OCI-LY3 (cell line): ENCODE measurements at regions not wholly inside any gene's neighbourhood (a gene's known extent, or its start where the extent isn't known, plus 50 kb on each side); places are given as distances from the start of the nearest gene placed in this dataset.

Experiments used
- H2AFZ ChIP-seq: fragments of 200-600, 300-600 bp; shearing (Covaris generic); 2 replicates; pipeline ENCODE4 v1.6.0; 2014; ENCODE audit warnings: antibody characterized with exemption, low read depth, low read length
- H3K27ac ChIP-seq: fragments of 200-600, 300-600 bp; sonication (generic); 2 replicates; pipeline ENCODE4 v1.5.1; 2014; ENCODE audit warnings: mild to moderate bottlenecking, low read length, moderate library complexity, mixed read lengths
- H3K27me3 ChIP-seq: fragments of 200-600, 300-600 bp; sonication (generic); 2 replicates; pipeline ENCODE4 v1.6.1; 2014; ENCODE audit warnings: low read depth, low read length, mixed read lengths
- H3K36me3 ChIP-seq: fragments of 200-600, 300-600 bp; sonication (generic); replicated peaks from 2 replicates; pipeline ENCODE3; 2014; ENCODE audit warnings: low read depth, low read length, mixed read lengths
- H3K4me1 ChIP-seq: fragments of 300-600, 200-600 bp; sonication (generic); 2 replicates; pipeline ENCODE4 v1.6.1; 2014; ENCODE audit warnings: low read length, mixed read lengths
- H3K4me2 ChIP-seq: fragments of 200-600, 300-600 bp; sonication (generic); 2 replicates; pipeline ENCODE4 v1.6.1; 2014; ENCODE audit warnings: low read length, mixed read lengths
- H3K4me3 ChIP-seq: fragments of 300-600, 200-600 bp; sonication (generic); 2 replicates; pipeline ENCODE4 v1.5.1; 2014; ENCODE audit warnings: antibody characterized with exemption, mild to moderate bottlenecking, low read length, moderate library complexity
- H3K79me2 ChIP-seq: fragments of 300-600, 200-600 bp; shearing (Covaris generic); 2 replicates; pipeline ENCODE4 v1.6.1; 2014; ENCODE audit warnings: mild to moderate bottlenecking, low read length, mixed read lengths
- H3K9ac ChIP-seq: fragments of 300-600, 200-600 bp; shearing (Covaris generic); 2 replicates; pipeline ENCODE4 v1.6.0; 2014; ENCODE audit warnings: mild to moderate bottlenecking, low read length, moderate library complexity
- H3K9me3 ChIP-seq: fragments of 200-600, 300-600 bp; shearing (Covaris generic); 2 replicates; pipeline ENCODE4 v1.6.1; 2014; ENCODE audit warnings: low read length, mixed read lengths; ENCODE audit not compliant: insufficient read depth
- H4K20me1 ChIP-seq: fragments of 200-600, 300-600 bp; sonication (generic); 2 replicates; pipeline ENCODE4 v1.6.1; 2016; ENCODE audit warnings: low read length, mixed read lengths; ENCODE audit not compliant: insufficient read depth
- CTCF ChIP-seq: fragments of 200-600, 300-600 bp; sonication (generic); IDR thresholded peaks from 2 replicates; pipeline ENCODE4 v1.5.1; 2014; ENCODE audit warnings: antibody characterized with exemption, low read length, low read depth
- EZH2phosphoT487 ChIP-seq: fragments of 200-600 bp; shearing (Covaris generic); IDR thresholded peaks from 2 replicates; pipeline ENCODE4 v1.6.1; 2018; ENCODE audit warnings: antibody characterized with exemption, mixed run types, low read depth

- TF ChIP-seq EZH2phosphoT487 (no peak), CTCF (no peak)
- H3K4me3 ChIP-seq, result no peak overlapping the region
- no peaks in the 10 kb centered on the region for H3K36me3 ChIP-seq
- no peak overlapping the region for H3K27ac ChIP-seq
- H2AFZ ChIP-seq, result no peak overlapping the region
- no peaks in the 10 kb centered on the region for H4K20me1 ChIP-seq
- no peaks in the 10 kb centered on the region for H3K4me1 ChIP-seq
- no peaks in the 10 kb centered on the region for H3K9me3 ChIP-seq
- H3K4me2 ChIP-seq, result no peak overlapping the region
- no peak overlapping the region for H3K9ac ChIP-seq
- no peaks in the 10 kb centered on the region for H3K27me3 ChIP-seq
- H3K79me2 ChIP-seq, result no peaks in the 10 kb centered on the region
Measured at GRCh38 chr5:52491071-52491787, 296.5 kb upstream of the ITGA1 start.

- H3K4me3 ChIP-seq, result no peak overlapping the region
- no peaks in the 10 kb centered on the region for H3K27me3 ChIP-seq
- no peak for TF ChIP-seq EZH2phosphoT487
- TF ChIP-seq CTCF, result no peak
- no peak overlapping the region for H3K27ac ChIP-seq
- no peak overlapping the region for H3K4me2 ChIP-seq
- no peaks in the 10 kb centered on the region for H3K9me3 ChIP-seq
- H4K20me1 ChIP-seq, result no peaks in the 10 kb centered on the region
- H2AFZ ChIP-seq, result no peak overlapping the region
- H3K4me1 ChIP-seq, result no peaks in the 10 kb centered on the region
- no peak overlapping the region for H3K9ac ChIP-seq
- no peaks in the 10 kb centered on the region for H3K36me3 ChIP-seq
- no peaks in the 10 kb centered on the region for H3K79me2 ChIP-seq
Measured at GRCh38 chr5:52491818-52492217, 295.9 kb upstream of the ITGA1 start.

- Histone ChIP-seq H3K4me3 (no peak overlapping the region), H3K4me1 (no peaks in the 10 kb centered on the region), H3K27ac (no peak overlapping the region), H3K9me3 (no peaks in the 10 kb centered on the region), H3K4me2 (no peak overlapping the region), H2AFZ (no peak overlapping the region), H3K9ac (no peak overlapping the region), H3K27me3 (no peaks in the 10 kb centered on the region), H3K79me2 (no peaks in the 10 kb centered on the region), H3K36me3 (no peaks in the 10 kb centered on the region), H4K20me1 (no peaks in the 10 kb centered on the region)
- TF ChIP-seq CTCF (no peak), EZH2phosphoT487 (no peak)
Measured at GRCh38 chr5:52497133-52497693, 290.5 kb upstream of the ITGA1 start.

- no peak overlapping the region for H3K27ac ChIP-seq
- H3K4me2 ChIP-seq, result no peak overlapping the region
- TF ChIP-seq CTCF (no peak), EZH2phosphoT487 (no peak)
- no peaks in the 10 kb centered on the region for H4K20me1 ChIP-seq
- no peaks in the 10 kb centered on the region for H3K27me3 ChIP-seq
- no peak overlapping the region for H3K4me3 ChIP-seq
- H3K79me2 ChIP-seq, result no peaks in the 10 kb centered on the region
- H2AFZ ChIP-seq, result no peak overlapping the region
- H3K4me1 ChIP-seq, result no peaks in the 10 kb centered on the region
- H3K9ac ChIP-seq, result no peak overlapping the region
- no peaks in the 10 kb centered on the region for H3K9me3 ChIP-seq
- H3K36me3 ChIP-seq, result no peaks in the 10 kb centered on the region
Measured at GRCh38 chr5:52498607-52499006, 289.1 kb upstream of the ITGA1 start.
